Lower leg skin (tissue), 3 donors: ENCODE measurements at regions not wholly inside any gene's neighbourhood (a gene's known extent, or its start where the extent isn't known, plus 50 kb on each side); places are given as distances from the start of the nearest gene placed in this dataset.

Experiments used
- CTCF ChIP-seq, 3 donors: fragments of 450-650 bp; IDR thresholded peaks; one replicate each; pipeline ENCODE4 v1.5.1; 2016; ENCODE audit warnings: antibody characterized with exemption in 3 of 3, mild to moderate bottlenecking in 3 of 3, moderate library complexity in 2 of 3
- POLR2A ChIP-seq, 2 donors: fragments of 450-650 bp; IDR thresholded peaks; one replicate each; pipeline ENCODE4 v1.6.1; 2016 to 2017; ENCODE audit warnings: antibody characterized with exemption in 2 of 2, mild to moderate bottlenecking in 1 of 2, moderate library complexity in 1 of 2

GRCh38 chr18:45328296-45328695 lies 287.0 kb upstream of the SLC14A2 start:
- no peak for TF ChIP-seq CTCF (IDR thresholded peaks at IDR 0.05)
- no peak for TF ChIP-seq POLR2A (IDR thresholded peaks at IDR 0.05)
